COLO829 (cell line): ENCODE measurements at regions not wholly inside any gene's neighbourhood (a gene's known extent, or its start where the extent isn't known, plus 50 kb on each side); places are given as distances from the start of the nearest gene placed in this dataset.
A peak's percentile ranks its signal among the peaks of the same experiment; 100 is the strongest.

Experiments used
- DNase-seq: peaks from one replicate; pipeline ENCODE4 v3.0.0; 2012; ENCODE audit warnings: low spot score

DNA sequence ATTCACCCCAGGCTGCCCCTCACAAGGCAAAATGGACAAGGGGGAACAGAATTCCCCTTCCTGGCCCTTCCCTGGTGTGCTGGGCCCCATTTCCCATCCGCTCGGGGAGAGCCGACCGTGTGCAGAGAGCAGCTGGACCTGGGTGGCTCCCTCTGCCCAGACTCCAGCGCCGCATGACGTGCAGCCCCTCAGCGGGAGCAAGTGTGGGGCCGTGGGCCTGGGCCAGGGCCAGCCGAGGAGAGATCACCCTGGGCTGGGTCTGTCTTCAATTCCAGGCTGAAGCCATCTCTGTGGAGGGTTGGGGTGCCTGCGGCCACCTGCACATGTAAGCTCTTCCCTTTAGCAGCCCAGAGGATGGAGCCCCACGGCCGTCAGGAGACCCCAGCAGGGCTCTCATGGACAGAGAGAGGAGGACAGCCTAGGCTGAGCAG, 241.8 kb downstream of the TTLL2 start:
- DNase-seq = no peak

- DNase-seq = peak; percentile 94
Observed at GRCh38 chr6:167567142-167568033, 242.5 kb downstream of the TTLL2 start.

- no peak for DNase-seq
Observed at GRCh38 chr6:167568407-167569024, 243.6 kb downstream of the TTLL2 start.

GRCh38 chr6:167569041-167569805, 244.3 kb downstream of the TTLL2 start:
- DNase-seq = no peak

DNA sequence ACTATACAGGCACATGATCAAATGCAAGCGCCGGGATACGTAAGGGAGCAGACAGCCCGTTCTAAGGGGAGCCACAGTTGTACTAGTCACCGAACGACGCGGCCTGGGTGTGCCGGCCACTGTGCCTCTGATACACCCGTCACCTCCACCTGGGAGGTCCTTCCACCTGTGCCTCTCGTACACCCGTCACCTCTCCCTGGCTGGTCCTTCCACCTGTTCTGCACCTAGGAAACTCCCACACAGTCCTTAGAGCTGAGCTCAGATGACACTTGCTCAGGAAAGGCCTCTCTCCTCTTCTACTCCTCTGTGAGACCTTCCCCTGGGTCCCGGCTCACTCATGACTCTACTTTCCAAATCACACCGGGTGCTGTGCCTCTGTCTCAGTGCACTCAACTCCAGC, 245.0 kb downstream of the TTLL2 start:
- DNase-seq = no peak

DNA sequence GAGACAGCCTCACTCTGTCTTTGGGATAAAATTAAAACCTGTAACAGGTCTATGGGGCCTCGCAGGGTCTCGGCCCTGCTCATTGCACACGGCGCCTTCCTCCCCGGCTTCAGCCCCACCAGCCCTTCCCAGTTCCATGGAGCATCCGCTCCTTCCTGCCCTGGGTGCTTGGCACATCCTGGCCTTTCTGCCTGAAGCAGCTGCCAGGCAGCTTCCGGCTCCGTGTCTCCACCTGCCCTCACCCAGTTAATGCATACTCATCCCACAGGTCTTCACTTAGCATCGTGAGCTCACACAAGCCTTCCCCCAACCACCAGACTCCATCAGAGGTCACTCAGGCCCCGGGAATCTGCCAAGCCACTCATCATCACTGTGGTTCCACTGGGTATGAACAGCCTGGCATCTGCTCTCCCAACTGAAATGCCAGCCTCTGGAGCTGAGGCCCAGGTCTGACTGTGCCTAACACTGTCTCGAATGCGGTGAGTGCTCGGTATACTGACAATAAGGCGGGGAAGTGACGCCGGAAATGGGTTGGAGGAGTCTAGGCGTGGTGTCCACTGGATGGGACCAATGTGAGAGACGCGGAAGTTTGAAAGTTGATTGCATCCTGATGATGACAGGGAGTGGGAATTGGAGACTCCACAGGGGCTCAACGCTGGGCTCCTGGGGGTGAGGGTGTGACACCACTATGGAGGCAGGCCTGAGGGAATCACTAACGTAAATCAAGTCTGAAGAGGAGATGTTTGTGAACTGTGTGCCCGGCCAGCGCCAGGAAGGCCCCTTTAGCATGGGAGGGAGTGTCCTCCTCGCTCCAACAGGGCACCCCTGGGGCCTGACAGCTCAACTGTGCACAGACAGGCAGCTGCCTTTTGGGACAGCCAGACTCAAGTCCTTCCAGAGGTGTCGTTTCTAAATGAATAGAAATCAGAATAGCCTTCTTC, 245.8 kb downstream of the TTLL2 start:
- DNase-seq = no peak

- DNase-seq = no peak
Observed at GRCh38 chr6:167571550-167571949, 246.7 kb downstream of the TTLL2 start.

- DNase-seq = no peak
Observed at GRCh38 chr6:167572106-167572505, 247.2 kb downstream of the TTLL2 start.

DNA sequence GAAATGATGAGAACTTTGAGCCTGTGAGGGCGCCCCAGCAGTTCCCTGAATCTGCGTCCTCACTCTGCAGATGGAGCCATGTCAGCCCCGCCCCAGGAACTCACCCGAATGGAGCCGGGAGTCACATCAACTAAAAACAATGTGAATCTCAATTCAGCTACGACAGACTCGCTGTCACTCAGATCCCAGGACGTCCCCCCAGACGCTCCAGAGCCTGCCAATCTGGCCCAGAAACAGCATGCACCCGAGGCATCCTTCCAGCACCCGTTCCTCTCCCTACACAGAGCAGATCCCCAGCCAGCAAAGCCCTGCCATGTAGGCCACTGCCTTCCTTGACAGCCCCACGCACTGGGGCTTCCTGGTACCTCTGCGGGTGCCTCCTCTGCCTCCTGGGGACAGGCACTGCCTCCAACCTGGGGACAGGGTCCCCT, 248.0 kb downstream of the TTLL2 start:
- no peak for DNase-seq

DNA sequence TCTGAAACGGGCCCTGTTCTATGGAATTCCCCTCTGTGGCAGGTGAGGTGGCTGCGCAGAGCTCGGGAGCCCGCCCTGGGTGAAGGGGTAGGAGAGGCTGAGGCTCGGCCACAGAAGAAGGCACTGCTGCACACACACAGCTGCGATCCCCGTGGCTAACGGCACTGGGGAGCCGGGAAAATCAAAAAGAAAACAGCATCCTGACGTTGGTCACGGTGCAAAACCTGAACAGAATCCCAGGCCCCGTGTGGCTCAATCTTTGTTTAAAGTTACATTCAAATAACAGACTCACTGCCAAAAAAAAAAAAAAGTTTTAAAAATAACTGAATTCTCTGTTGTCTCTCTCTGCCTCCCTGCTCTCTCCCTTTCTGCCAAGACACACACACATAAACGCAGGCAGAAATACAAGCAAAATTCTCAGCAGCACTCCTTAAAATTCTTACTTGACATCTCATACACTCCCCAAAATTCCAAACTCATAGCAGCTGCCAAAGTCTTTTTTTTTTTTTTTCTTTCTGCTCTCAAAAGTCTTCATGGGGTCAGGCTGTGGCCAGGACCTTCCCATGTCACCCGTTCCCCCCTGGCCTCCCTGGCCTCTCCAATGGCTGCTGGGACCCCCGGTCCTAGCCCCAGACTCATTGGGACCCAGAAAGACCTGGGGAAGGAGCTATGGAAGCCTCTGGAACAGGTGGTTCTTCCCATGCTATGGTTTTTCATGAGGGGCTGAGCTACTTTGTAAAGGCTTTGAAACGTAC, 248.8 kb downstream of the TTLL2 start:
- no peak for DNase-seq

DNA sequence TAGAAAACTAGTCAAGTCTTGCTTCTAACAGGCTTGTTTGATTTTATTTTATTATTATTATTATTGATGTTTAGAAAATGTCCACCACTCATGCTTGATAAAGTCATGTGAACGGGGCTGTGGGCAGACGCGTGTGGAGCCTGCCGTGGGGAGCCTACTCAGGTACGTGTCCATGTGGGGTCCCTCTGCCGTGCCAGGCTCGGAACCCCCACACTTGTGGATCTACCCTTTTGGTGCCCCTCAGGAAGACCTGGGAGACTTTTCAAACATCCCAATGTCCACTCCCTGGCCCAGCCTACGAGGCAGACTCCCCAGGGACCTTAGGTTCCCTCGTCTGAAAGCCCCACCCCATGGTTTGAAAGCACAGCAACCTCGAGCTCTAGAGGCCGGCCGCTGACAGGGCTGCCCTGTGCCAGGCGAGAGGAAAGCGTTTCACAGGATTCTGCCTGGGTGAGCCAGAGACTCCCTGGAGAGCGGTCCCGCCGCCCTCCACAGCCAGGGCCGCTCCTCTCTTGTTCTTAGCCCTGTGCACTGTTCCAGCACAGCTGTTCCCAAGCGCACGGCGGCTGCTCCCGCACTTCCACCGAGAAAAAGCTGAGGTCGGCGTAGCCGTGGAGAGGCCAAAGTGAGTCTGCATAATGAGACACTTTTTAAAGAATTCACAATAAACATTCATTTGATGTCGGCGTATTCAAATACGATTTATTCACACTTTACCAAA, 249.7 kb downstream of the TTLL2 start:
- no peak for DNase-seq

- no peak for DNase-seq
Observed at GRCh38 chr6:167575158-167575696, 250.3 kb downstream of the TTLL2 start.

DNA sequence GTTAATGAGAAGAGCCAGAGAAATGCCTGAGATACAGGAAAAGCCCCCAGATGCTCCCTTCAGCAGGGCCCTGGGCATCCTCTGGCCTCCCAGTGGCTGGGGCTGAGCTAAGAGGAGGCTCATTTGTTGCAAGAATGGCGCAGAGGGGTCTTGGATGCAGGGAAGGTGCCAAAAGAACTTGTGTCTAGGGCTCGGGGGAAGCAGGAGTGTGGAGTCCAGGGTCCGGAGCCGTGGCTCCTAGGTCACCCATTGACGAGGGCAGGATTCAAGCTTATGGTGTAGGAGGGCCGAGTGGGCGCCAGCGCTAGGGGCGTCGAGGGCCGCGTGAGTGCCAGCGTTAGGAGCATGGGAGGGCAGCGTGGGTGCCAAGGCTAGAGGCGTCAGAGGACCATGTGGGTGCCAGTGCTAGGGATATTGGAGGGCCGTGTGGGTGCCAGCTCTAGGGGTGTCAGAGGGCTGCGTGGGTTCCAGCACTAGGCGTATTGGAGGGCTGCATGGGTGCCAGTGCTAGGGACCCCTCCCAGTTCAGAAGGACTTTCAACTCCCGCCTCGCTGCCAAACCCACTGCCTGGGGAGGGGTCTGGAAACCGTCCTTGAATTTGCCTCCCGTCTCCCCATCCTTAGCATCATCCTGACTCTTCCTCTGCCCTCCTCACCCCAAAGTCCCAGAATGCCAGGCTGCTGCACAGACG, 250.5 kb upstream of the AFDN start:
- no peak for DNase-seq

DNA sequence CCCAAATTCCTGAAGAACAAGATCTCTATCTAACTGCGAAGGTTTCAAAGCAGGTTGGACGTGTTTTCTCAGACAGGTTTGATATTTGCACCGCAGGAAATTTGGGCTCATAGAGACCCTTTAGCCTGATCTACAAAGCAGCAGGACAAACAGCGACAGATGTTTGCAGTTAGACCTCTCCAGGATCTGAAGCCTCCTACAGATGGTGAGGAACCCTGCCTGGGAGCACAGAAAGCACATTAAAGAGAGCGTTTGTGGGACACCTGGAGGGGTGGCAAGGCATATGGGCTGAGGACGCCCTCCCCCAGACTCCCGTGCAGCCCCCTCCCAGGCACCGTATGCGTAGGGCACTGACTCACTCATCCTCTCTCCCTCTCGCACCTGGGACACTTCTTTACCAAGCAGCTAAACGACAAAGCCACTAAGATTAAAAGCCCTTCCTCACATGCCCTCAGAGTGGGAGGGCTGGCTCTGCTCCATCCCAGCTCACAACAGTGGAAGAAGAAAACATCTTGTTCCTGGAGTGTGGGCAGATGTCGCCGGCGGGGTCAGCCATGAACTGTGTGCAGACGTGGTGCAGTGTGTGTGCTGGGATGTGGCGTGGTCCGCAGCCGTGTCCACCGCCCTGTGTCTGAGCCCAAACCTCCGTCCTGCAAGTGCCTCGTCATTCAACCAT, 249.7 kb upstream of the AFDN start:
- DNase-seq = no peak

DNA sequence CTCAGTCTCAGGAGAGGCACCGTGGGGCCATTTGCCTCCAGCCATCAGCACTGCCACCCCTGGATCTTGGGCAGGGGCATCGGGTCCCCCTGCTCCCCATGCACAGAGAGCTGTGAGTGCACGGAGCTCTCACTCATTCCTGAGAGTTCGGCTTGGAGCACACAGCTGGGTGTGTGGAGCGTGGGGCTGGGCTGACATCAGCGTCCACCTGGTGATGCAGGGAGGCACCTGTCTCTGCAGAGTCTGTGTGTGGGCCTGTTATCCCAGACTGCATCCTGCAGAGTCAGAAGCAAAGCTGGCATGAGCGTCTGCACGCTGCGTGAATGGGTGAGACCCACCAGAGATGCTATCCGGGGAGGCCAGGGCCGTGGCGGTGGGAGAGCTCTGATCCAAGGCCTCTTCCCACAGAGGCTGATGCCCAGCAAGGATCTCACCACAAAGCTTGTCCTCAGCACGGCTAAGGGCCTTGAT, 248.8 kb upstream of the AFDN start:
- no peak for DNase-seq

- no peak for DNase-seq
Observed at GRCh38 chr6:167578371-167578901, 248.3 kb upstream of the AFDN start.

DNA sequence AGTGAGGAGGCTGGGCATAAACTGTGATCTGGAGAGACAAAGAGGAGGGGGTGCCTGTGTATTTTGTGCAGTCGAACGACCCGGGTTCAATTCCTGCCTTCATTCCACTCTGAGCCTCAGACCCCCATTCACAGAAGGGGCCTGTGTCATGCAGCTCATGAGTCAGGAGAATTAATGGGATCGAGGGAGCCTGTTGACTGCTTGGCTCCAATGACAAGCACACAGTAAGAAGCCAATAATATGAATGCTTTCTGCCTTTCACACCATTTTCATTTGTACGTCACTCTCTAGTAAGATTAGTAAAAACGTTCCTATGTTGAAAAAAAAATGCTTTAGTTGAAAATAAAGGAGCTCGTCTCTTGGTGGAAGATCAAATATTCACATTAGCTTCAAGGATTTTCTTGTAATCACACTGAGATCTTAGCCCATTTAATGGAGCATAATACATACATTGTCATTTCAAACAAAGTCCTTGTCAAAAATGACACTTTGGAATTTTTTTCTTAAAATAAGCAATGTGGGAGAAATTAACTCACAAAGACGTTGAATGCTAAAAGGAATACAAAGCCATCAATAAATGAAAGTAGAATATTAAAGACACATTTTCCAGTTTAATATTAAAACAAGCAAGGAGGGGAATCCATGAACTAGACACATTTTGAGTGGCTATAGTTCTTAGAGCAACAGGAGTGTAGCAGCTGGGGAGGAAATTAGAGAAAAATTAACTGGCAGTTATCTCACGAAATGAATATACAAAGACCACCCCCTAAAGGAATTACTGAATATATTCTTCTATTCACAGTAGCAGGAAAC, 246.7 kb upstream of the AFDN start:
- no peak for DNase-seq

GRCh38 chr6:167580619-167580911, 246.1 kb upstream of the AFDN start:
- no peak for DNase-seq
